GM12892 (cell line): ENCODE measurements at regions not wholly inside any gene's neighbourhood (a gene's known extent, or its start where the extent isn't known, plus 50 kb on each side); places are given as distances from the start of the nearest gene placed in this dataset.

ENCODE experiments used
- POLR2A ChIP-seq: IDR thresholded peaks from 2 replicates; pipeline ENCODE4 v1.6.1; 2011; ENCODE audit warnings: low read depth, low read length, control low read depth
- TAF1 ChIP-seq: IDR thresholded peaks from 2 replicates; pipeline ENCODE4 v1.6.1; 2011; ENCODE audit warnings: low read depth, mild to moderate bottlenecking, control low read depth, low read length, borderline replicate concordance

DNA sequence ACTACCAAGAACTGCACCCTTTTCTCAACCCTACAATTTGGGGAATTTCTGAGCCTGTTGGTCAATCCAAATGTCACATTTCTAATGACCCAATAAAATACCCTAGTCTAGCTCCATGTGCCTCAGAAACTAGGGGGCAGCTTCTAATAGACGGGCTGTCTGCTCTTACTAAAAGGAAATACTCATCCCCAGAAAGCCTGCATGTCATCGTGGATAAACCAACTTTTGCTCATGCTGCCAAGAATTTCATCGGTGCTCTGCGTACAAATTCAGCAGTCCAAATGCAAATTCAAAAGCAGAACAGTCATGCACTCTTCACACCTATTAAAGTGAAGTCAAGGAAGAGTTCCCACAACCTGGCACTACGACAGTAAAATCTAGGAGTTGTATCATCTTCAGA is 377.3 kb downstream of the LNPK start:
- TF ChIP-seq TAF1 (no peak), POLR2A (no peak)
